ENCODE measurements at regions not wholly inside any gene's neighbourhood (a gene's known extent, or its start where the extent isn't known, plus 50 kb on each side); places are given as distances from the start of the nearest gene placed in this dataset. TPM values are rescaled to one million over a fixed set of nuclear protein-coding genes. Genes with fewer than 3 reads are reported as not detected.

Small RNAs in the stretch of these regions (small RNA-seq; reads per million reads assigned to genes)
- gene AL109618.2, result not detected

Measured in hematopoietic multipotent progenitor cell (in vitro differentiated cells).